Trophoblast cell (in vitro differentiated cells and primary cell): ENCODE measurements at regions not wholly inside any gene's neighbourhood (a gene's known extent, or its start where the extent isn't known, plus 50 kb on each side); places are given as distances from the start of the nearest gene placed in this dataset.
A peak's percentile ranks its signal among the peaks of the same experiment; 100 is the strongest.

Source experiments
- DNase-seq, 2 donors: peaks; one replicate each; pipeline ENCODE4 v3.0.0-alpha.2; 2016
- H2AFZ ChIP-seq: 2 replicates; pipeline ENCODE4 v1.6.1; 2013; ENCODE audit warnings: low read length, moderate library complexity, mild to moderate bottlenecking; ENCODE audit not compliant: insufficient read depth, poor library complexity
- H2AK5ac ChIP-seq: 2 replicates; pipeline ENCODE4 v1.6.1; 2013; ENCODE audit warnings: mild to moderate bottlenecking, low read length
- H2BK120ac ChIP-seq: 2 replicates; pipeline ENCODE4 v1.6.1; 2013; ENCODE audit warnings: low read length, mild to moderate bottlenecking, moderate library complexity; ENCODE audit not compliant: insufficient read depth, poor library complexity
- H2BK12ac ChIP-seq: 2 replicates; pipeline ENCODE4 v1.6.1; 2013; ENCODE audit warnings: mild to moderate bottlenecking, low read length, moderate library complexity
- H2BK5ac ChIP-seq: 2 replicates; pipeline ENCODE4 v1.6.1; 2013; ENCODE audit warnings: low read length, low read depth, moderate library complexity, mild to moderate bottlenecking; ENCODE audit not compliant: poor library complexity
- H3K14ac ChIP-seq: 2 replicates; pipeline ENCODE4 v1.6.1; 2013; ENCODE audit warnings: mild to moderate bottlenecking, low read length
- H3K18ac ChIP-seq: 2 replicates; pipeline ENCODE4 v1.6.1; 2013; ENCODE audit warnings: mild to moderate bottlenecking, low read length
- H3K23ac ChIP-seq: 2 replicates; pipeline ENCODE4 v1.6.1; 2013; ENCODE audit warnings: low read length
- H3K27ac ChIP-seq: 2 replicates; pipeline ENCODE4 v1.5.1; 2013; ENCODE audit warnings: low read depth, mild to moderate bottlenecking, inconsistent platforms, low read length, moderate library complexity
- H3K27me3 ChIP-seq: 2 replicates; pipeline ENCODE4 v1.6.1; 2013; ENCODE audit warnings: inconsistent platforms, mild to moderate bottlenecking, low read length, moderate library complexity; ENCODE audit not compliant: insufficient read depth
- H3K36me3 ChIP-seq, 2 experiments: 1 replicate in 1 of 2; 2 replicates in 1 of 2; pipeline ENCODE4 v1.6.1; 2013; ENCODE audit warnings: low read length in 2 of 2, mild to moderate bottlenecking in 2 of 2, moderate library complexity in 1 of 2; ENCODE audit not compliant: insufficient read depth in 2 of 2, control insufficient read depth in 1 of 2
- H3K4ac ChIP-seq: 2 replicates; pipeline ENCODE4 v1.6.1; 2013; ENCODE audit warnings: low read depth, mild to moderate bottlenecking, low read length, moderate library complexity
- H3K4me1 ChIP-seq, 2 experiments: 1 replicate in 1 of 2; 2 replicates in 1 of 2; pipeline ENCODE4 v1.6.1; 2013; ENCODE audit warnings: low read length in 2 of 2, mild to moderate bottlenecking in 2 of 2, moderate library complexity in 1 of 2; ENCODE audit not compliant: insufficient read depth in 2 of 2, control insufficient read depth in 1 of 2
- H3K4me2 ChIP-seq: 2 replicates; pipeline ENCODE4 v1.6.1; 2013; ENCODE audit warnings: inconsistent platforms, mild to moderate bottlenecking, low read length, moderate library complexity
- H3K4me3 ChIP-seq: 2 replicates; pipeline ENCODE4 v1.5.1; 2013; ENCODE audit warnings: mild to moderate bottlenecking, low read depth, low read length, inconsistent platforms
- H3K79me1 ChIP-seq: one replicate; pipeline ENCODE4 v1.6.1; 2013; ENCODE audit warnings: low read length
- H3K79me2 ChIP-seq: 2 replicates; pipeline ENCODE4 v1.6.1; 2013; ENCODE audit warnings: low read length, mild to moderate bottlenecking; ENCODE audit not compliant: control insufficient read depth, insufficient read depth, poor library complexity
- H3K9ac ChIP-seq: 2 replicates; pipeline ENCODE4 v1.6.1; 2013; ENCODE audit warnings: mild to moderate bottlenecking, low read length
- H3K9me3 ChIP-seq: 2 replicates; pipeline ENCODE4 v1.6.1; 2013; ENCODE audit warnings: low read depth, mild to moderate bottlenecking, control low read depth, inconsistent platforms, low read length; ENCODE audit not compliant: insufficient read depth
- H4K12ac ChIP-seq: 2 replicates; pipeline ENCODE4 v1.6.1; 2013; ENCODE audit warnings: low read depth, mild to moderate bottlenecking, low read length, moderate library complexity
- H4K8ac ChIP-seq: 2 replicates; pipeline ENCODE4 v1.6.1; 2013; ENCODE audit warnings: low read depth, mild to moderate bottlenecking, low read length, moderate library complexity
- H4K91ac ChIP-seq: one replicate; pipeline ENCODE4 v1.6.1; 2013; ENCODE audit warnings: low read depth, mild to moderate bottlenecking, low read length, moderate library complexity
- WGBS: extraction: QIAGEN DNeasy Blood & Tissue Kit; methylation state at CpG from one replicate; pipeline ENCODE4 v1.1.7; 2013; ENCODE audit warnings: missing lambda C conversion rate; ENCODE audit not compliant: insufficient read length, insufficient coverage; ENCODE audit errors: extremely low coverage; 5-methylcytosine and 5-hydroxymethylcytosine counted together

DNA sequence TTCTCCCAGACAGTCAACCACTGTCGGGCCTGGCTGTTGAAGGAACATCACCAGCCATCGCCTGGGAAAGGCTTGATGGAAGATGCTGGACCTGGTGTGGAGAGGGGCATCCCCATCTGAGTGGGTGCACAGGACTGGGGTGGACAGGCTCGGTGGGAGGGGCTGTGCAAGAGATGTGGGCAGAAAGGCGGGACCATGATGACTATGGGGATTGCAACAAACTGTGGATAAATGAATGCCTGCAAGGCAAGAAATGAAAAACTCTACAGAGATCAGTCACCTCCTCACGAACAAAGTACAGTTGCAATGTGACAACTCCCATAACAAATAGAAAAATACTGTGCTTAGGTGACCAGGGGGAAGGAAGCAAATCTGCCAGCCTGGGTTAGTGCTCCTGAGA is 171.9 kb upstream of the GPR12 start:
- Histone ChIP-seq H3K27ac (no peak overlapping the region), H2AK5ac (no peak overlapping the region), H3K23ac (no peak overlapping the region), H3K27me3 (no peaks in the 10 kb centered on the region), H2BK12ac (no peak overlapping the region), H3K9me3 (peaks cover 3% of the 10 kb centered on the region), H3K4me3 (no peak overlapping the region), H3K4me1 (peaks cover 0 to 2% of the 10 kb centered on the region in 2 experiments), H4K12ac (no peak overlapping the region), H3K36me3 (no peaks in the 10 kb centered on the region), H3K14ac (no peak overlapping the region), H3K9ac (no peak overlapping the region), H2BK5ac (no peak overlapping the region), H4K8ac (no peak overlapping the region), H2BK120ac (no peak overlapping the region), H3K79me2 (no peaks in the 10 kb centered on the region), H4K91ac (no peak overlapping the region), H3K4me2 (no peak overlapping the region), H3K4ac (no peak overlapping the region), H3K79me1 (no peaks in the 10 kb centered on the region), H2AFZ (no peak overlapping the region), H3K18ac (no peak overlapping the region)
- whole genome bisulfite sequencing: no CpG with 5 or more reads among the region's 5 CpGs
- DNase-seq: no peak

DNA sequence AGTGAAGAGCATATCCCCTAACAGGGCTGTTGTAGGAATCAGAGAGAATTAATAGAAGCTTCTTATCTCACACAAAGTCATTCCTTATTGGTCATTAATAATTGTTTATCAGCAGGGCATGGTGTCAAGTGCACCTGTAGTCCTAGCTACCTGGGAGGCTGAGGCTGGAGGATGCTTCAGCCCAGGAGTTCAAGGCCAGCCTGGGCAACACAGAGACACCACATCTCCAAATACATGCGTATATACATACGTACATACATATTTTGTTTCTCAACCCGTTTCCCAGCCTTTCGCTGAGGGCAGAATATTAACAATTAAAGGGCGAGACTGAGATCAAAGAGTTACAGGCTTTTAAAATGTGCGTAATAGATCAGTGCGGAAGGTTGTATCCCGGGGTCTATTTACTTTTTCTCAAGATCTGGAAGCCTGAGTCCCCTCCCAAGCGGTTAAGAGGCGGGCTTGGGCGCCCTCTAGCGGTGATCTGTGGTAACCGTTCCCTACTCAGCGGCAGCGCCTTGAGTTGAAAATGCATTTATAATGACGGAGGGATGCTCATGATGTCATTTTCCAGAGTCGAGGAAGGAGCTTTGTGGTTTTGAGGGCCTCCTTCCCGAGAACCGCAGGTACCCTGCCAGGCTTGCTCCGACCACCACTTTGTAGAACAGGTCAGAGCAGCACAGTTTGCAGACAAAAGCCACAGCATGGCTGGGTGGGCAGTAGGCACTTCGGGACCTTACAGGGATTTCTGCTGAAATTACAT is 169.6 kb upstream of the GPR12 start:
- Histone ChIP-seq H2BK120ac (no peak overlapping the region), H3K36me3 (no peaks in the 10 kb centered on the region), H4K8ac (no peak overlapping the region), H3K4ac (no peak overlapping the region), H2BK12ac (no peak overlapping the region), H3K4me2 (peak overlapping the region; percentile 41), H3K27me3 (no peaks in the 10 kb centered on the region), H2AK5ac (no peak overlapping the region), H3K79me1 (no peaks in the 10 kb centered on the region), H3K14ac (no peak overlapping the region), H3K4me1 (peaks cover 0 to 2% of the 10 kb centered on the region in 2 experiments), H4K91ac (no peak overlapping the region), H4K12ac (no peak overlapping the region), H3K27ac (no peak overlapping the region), H3K9me3 (peaks cover 2% of the 10 kb centered on the region), H3K79me2 (no peaks in the 10 kb centered on the region), H2AFZ (no peak overlapping the region), H3K4me3 (no peak overlapping the region), H3K9ac (no peak overlapping the region), H3K18ac (no peak overlapping the region), H3K23ac (no peak overlapping the region), H2BK5ac (no peak overlapping the region)
- no CpG with 5 or more reads among the region's 21 CpGs for WGBS
- peak; percentile 63 to 84 for DNase-seq

DNA sequence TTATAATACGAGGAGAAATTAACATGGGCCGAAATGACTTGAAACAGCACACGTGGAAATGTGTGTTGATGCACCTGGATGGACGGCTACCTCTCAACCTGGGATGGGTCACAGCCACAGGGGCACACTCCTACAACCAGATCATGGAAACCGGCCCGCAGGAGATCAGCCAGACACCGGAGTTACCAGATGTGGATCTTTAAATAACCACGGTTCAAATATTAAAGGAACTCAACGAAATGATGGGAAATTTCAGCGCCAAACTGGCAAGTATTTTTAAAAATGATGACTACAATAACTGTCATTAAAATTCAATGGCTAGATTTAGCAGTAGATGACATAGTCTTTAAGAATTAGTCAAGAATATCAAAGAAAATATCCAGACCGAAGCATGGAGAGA is 166.9 kb upstream of the GPR12 start:
- Histone ChIP-seq H3K4ac (no peak overlapping the region), H3K23ac (no peak overlapping the region), H2BK5ac (no peak overlapping the region), H3K18ac (no peak overlapping the region), H2AK5ac (no peak overlapping the region), H3K27ac (no peak overlapping the region), H2BK12ac (no peak overlapping the region), H3K27me3 (no peaks in the 10 kb centered on the region), H4K8ac (no peak overlapping the region), H3K36me3 (no peaks in the 10 kb centered on the region), H2AFZ (no peak overlapping the region), H4K91ac (no peak overlapping the region), H2BK120ac (no peak overlapping the region), H3K9ac (no peak overlapping the region), H3K79me2 (no peaks in the 10 kb centered on the region), H3K14ac (no peak overlapping the region), H3K4me1 (peaks cover 0 to 2% of the 10 kb centered on the region in 2 experiments), H3K79me1 (no peaks in the 10 kb centered on the region), H3K4me3 (no peak overlapping the region), H3K9me3 (peaks cover 2% of the 10 kb centered on the region), H4K12ac (no peak overlapping the region), H3K4me2 (no peak overlapping the region)
- no peak for DNase-seq
- no CpG with 5 or more reads among the region's 11 CpGs for WGBS

DNA sequence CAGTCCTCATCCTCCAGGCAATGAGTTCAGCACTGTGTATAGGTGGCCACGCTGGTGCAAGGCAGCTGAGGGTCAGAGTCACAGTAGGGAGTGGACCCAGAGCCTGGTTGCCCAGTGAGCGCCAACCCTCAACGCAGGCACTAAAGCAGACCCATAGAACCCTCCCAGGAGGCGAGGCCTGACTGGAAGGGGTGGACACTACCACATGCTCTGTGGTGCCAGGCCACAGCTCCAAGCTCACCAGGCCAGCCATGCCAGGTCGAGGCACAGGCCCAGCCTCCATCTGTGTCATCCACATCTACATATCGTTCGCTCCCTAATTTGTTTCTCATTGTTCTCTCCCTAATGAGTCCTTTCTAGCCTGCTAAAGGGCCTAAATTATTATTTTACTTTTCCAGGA is 165.8 kb upstream of the GPR12 start:
- Histone ChIP-seq H3K79me2 (no peaks in the 10 kb centered on the region), H3K27me3 (no peaks in the 10 kb centered on the region), H3K27ac (no peak overlapping the region), H3K14ac (no peak overlapping the region), H3K4me3 (no peak overlapping the region), H2AFZ (no peak overlapping the region), H2BK120ac (no peak overlapping the region), H3K4ac (no peak overlapping the region), H3K18ac (no peak overlapping the region), H4K12ac (no peak overlapping the region), H3K4me1 (peaks cover 0 to 2% of the 10 kb centered on the region in 2 experiments), H3K9me3 (peaks cover 2% of the 10 kb centered on the region), H3K79me1 (no peaks in the 10 kb centered on the region), H2AK5ac (no peak overlapping the region), H4K91ac (no peak overlapping the region), H2BK5ac (no peak overlapping the region), H3K23ac (no peak overlapping the region), H2BK12ac (no peak overlapping the region), H3K4me2 (no peak overlapping the region), H4K8ac (no peak overlapping the region), H3K9ac (no peak overlapping the region), H3K36me3 (no peaks in the 10 kb centered on the region)
- DNase-seq: no peak
- WGBS: no CpG with 5 or more reads among the region's 7 CpGs
